ENCODE measurements at regions not wholly inside any gene's neighbourhood (a gene's known extent, or its start where the extent isn't known, plus 50 kb on each side); places are given as distances from the start of the nearest gene placed in this dataset.

DNA sequence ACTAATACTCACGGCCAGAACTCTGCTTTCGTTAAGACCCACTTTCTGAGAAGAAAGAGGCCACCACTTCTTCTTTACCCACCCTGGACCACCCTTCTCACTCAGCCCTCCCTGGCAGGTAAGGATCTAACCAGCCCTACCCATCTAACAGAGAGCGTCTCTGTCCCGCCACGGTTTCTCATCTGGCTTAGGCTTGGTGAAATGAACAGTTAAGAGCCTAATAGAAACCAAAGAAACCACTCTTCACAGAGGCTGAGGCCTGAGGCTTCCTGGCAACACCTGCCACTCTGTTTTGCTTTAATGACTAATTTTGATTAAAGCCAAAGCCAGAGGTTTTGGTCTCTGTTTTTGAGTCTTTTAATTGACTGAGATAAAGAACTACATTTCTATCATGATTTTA lies 354.1 kb upstream of the SLC30A5 start:
- DNase-seq (ENCODE audit: extremely low read depth in 1 of 4, low spot score in 3 of 4), result no peak
- ChIA-PET CTCF (ENCODE audit: low intra/inter-chr PET ratio) (no interaction called here), POLR2A (interaction anchor here (0.6 kb wide), 1 partner anchor 291 kb away, joined by 3 read pairs; no protein-coding TSS in a partner anchor)
- no peaks in the 10 kb centered on the region for H4K20me1 ChIP-seq (replicated peaks; ENCODE audit: control insufficient read depth, insufficient read depth, low read length)
- H3K36me3 ChIP-seq (ENCODE audit: control insufficient read depth, insufficient read depth, low read length), result no peaks in the 10 kb centered on the region
- no peak for FAIRE-seq
- WGBS (ENCODE audit: insufficient coverage, low coverage, missing lambda C conversion rate), result 1% methylated on average over 5 of the region's 5 CpGs
- no peaks in the 10 kb centered on the region for H3K79me2 ChIP-seq (ENCODE audit: control insufficient read depth, insufficient read depth, low read length)
- BruUV-seq (replicated peaks), result no TSS peak
- in situ Hi-C loops (cut with MboI), result no loop called here
- no peak overlapping the region for H3K4me3 ChIP-seq
- TF ChIP-seq SIN3A (IDR thresholded peaks at IDR 0.05; ENCODE audit: borderline replicate concordance in 2 of 2, control insufficient read depth in 1 of 2, low read depth in 2 of 2, low read length in 2 of 2) (no peak), ZNF589 (CRISPR knock-in tag; IDR thresholded peaks at IDR 0.05; ENCODE audit: low read depth) (no peak), TAF1 (IDR thresholded peaks at IDR 0.05; ENCODE audit: control insufficient read depth, extremely low read depth, insufficient read depth, low read length, severe bottlenecking) (no peak), RBM14 (IDR thresholded peaks at IDR 0.05; ENCODE audit: borderline replicate concordance, insufficient read depth, low read depth, low read length) (no peak), RAD21 (CRISPR knock-in tag; conservative IDR thresholded peaks at IDR 0.05 in 1 of 2, IDR thresholded peaks at IDR 0.05 in 1 of 2) (no peak), E2F3 (CRISPR knock-in tag; IDR thresholded peaks at IDR 0.05) (no peak), POLR2AphosphoS5 (IDR thresholded peaks at IDR 0.05; ENCODE audit: control insufficient read depth, insufficient read depth, low read depth, low read length) (no peak), ZNF740 (CRISPR knock-in tag; IDR thresholded peaks at IDR 0.05) (no peak), ZNF740 (tag; IDR thresholded peaks at IDR 0.05) (no peak), MAFK (IDR thresholded peaks at IDR 0.05; ENCODE audit: low read length) (no peak), OTX1 (CRISPR knock-in tag; IDR thresholded peaks at IDR 0.05) (no peak), NR1H2 (CRISPR knock-in tag; IDR thresholded peaks at IDR 0.05) (no peak), TEAD2 (tag; IDR thresholded peaks at IDR 0.05) (no peak), SMC3 (conservative IDR thresholded peaks at IDR 0.05; ENCODE audit: insufficient read depth, low read depth, low read length) (no peak), XRCC5 (IDR thresholded peaks at IDR 0.05; ENCODE audit: low read depth, low read length) (no peak), ATF7 (IDR thresholded peaks at IDR 0.05) (no peak), FOXA3 (CRISPR knock-in tag; conservative IDR thresholded peaks at IDR 0.05 in 1 of 2, IDR thresholded peaks at IDR 0.05 in 1 of 2) (no peak), ZNF561 (CRISPR knock-in tag; conservative IDR thresholded peaks at IDR 0.05) (no peak)
- TF ChIP-seq, protein P1, sequence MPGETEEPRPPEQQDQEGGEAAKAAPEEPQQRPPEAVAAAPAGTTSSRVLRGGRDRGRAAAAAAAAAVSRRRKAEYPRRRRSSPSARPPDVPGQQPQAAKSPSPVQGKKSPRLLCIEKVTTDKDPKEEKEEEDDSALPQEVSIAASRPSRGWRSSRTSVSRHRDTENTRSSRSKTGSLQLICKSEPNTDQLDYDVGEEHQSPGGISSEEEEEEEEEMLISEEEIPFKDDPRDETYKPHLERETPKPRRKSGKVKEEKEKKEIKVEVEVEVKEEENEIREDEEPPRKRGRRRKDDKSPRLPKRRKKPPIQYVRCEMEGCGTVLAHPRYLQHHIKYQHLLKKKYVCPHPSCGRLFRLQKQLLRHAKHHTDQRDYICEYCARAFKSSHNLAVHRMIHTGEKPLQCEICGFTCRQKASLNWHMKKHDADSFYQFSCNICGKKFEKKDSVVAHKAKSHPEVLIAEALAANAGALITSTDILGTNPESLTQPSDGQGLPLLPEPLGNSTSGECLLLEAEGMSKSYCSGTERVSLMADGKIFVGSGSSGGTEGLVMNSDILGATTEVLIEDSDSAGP (CRISPR knock-in tag; IDR thresholded peaks at IDR 0.05), result no peak
- TF ChIP-seq, protein P2, sequence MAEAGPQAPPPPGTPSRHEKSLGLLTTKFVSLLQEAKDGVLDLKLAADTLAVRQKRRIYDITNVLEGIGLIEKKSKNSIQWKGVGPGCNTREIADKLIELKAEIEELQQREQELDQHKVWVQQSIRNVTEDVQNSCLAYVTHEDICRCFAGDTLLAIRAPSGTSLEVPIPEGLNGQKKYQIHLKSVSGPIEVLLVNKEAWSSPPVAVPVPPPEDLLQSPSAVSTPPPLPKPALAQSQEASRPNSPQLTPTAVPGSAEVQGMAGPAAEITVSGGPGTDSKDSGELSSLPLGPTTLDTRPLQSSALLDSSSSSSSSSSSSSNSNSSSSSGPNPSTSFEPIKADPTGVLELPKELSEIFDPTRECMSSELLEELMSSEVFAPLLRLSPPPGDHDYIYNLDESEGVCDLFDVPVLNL (CRISPR knock-in tag; IDR thresholded peaks at IDR 0.05; ENCODE audit: low read depth), result no peak
- H3K9ac ChIP-seq (ENCODE audit: insufficient read depth in 1 of 2, low read depth in 2 of 2, low read length in 2 of 2), result no peak overlapping the region
- H3K9me3 ChIP-seq (replicated peaks; ENCODE audit: control insufficient read depth, insufficient read depth, low read depth, low read length), result no peaks in the 10 kb centered on the region
- ATAC-seq, result no peak
- no peak overlapping the region for H3K27ac ChIP-seq (ENCODE audit: extremely low read depth, low read depth, low read length)
- no peak overlapping the region for H2AFZ ChIP-seq (ENCODE audit: low read depth, low read length)
- H3K4me1 ChIP-seq (replicated peaks in 1 of 2; ENCODE audit: control insufficient read depth in 2 of 2, insufficient read depth in 2 of 2, low read length in 2 of 2), result no peaks in the 10 kb centered on the region
- intact Hi-C loops (cut with micrococcal nuclease), result loop anchor here (10.0 kb wide), 1 partner anchor 275 kb away; no protein-coding TSS in a partner anchor
- H3K4me2 ChIP-seq (ENCODE audit: insufficient read depth, low read length), result no peak overlapping the region
- H3K9me1 ChIP-seq (ENCODE audit: control insufficient read depth, insufficient read depth, low read length), result no peaks in the 10 kb centered on the region
- peaks cover 20 to 32% of the 10 kb centered on the region in 2 experiments; a peak in 4 of 5 replicates for H3K27me3 ChIP-seq (ENCODE audit: control insufficient read depth in 2 of 2, insufficient read depth in 2 of 2, low read length in 2 of 2)

All from K562 (cell line).